Upper lobe of left lung (tissue), 4 donors: ENCODE measurements at regions not wholly inside any gene's neighbourhood (a gene's known extent, or its start where the extent isn't known, plus 50 kb on each side); places are given as distances from the start of the nearest gene placed in this dataset.

Source experiments
- EP300 ChIP-seq, 4 donors: sonication (generic); formaldehyde crosslinking; IDR thresholded peaks; one replicate each; pipeline ENCODE4 v1.5.1; 2017; ENCODE audit warnings: antibody characterized with exemption in 4 of 4, control low read depth in 2 of 4
- POLR2A ChIP-seq, 4 donors: fragments of 450-650 bp; IDR thresholded peaks; one replicate each; pipeline ENCODE4 v1.5.1; 2016 to 2017; ENCODE audit warnings: antibody characterized with exemption in 4 of 4, mild to moderate bottlenecking in 2 of 4
- POLR2AphosphoS5 ChIP-seq, 2 donors: sonication (generic); formaldehyde crosslinking; IDR thresholded peaks; one replicate each; pipeline ENCODE4 v1.5.1; 2017; ENCODE audit warnings: antibody characterized with exemption in 2 of 2
- TF ChIP-seq, protein P1 (sequence below), 6 experiments: fragments of 450-650 bp in 4 of 6; fragments of 200-600 bp in 2 of 6; sonication (generic) in 2 of 6; IDR thresholded peaks; one replicate each; pipeline ENCODE4 v1.5.1; 2016 to 2019; ENCODE audit warnings: antibody characterized with exemption in 6 of 6

DNA sequence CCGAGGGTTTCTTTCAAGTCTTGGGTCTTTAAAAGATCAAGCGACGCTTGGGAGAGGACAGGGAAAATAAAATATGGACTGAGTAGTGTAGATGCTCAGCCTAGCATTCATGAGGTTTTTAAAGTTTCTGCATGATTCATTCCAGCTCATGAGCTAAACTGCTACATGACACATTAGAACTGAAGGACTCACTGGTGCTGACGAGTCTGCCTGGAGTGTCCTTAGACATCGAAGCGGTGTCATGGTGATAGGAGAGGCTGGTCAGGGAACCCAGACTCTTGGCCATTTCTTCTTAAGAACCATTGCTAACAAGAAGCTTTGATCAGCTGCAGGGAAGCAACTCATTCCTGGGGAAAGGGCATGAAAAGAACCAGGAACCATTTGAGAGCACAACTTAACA lies 158.6 kb downstream of the TRIML1 start:
- TF ChIP-seq, protein P1, sequence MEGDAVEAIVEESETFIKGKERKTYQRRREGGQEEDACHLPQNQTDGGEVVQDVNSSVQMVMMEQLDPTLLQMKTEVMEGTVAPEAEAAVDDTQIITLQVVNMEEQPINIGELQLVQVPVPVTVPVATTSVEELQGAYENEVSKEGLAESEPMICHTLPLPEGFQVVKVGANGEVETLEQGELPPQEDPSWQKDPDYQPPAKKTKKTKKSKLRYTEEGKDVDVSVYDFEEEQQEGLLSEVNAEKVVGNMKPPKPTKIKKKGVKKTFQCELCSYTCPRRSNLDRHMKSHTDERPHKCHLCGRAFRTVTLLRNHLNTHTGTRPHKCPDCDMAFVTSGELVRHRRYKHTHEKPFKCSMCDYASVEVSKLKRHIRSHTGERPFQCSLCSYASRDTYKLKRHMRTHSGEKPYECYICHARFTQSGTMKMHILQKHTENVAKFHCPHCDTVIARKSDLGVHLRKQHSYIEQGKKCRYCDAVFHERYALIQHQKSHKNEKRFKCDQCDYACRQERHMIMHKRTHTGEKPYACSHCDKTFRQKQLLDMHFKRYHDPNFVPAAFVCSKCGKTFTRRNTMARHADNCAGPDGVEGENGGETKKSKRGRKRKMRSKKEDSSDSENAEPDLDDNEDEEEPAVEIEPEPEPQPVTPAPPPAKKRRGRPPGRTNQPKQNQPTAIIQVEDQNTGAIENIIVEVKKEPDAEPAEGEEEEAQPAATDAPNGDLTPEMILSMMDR (IDR thresholded peaks at IDR 0.05) = no peak
- no peak for TF ChIP-seq POLR2A (IDR thresholded peaks at IDR 0.05)
- TF ChIP-seq POLR2AphosphoS5 (IDR thresholded peaks at IDR 0.05) = no peak
- no peak for TF ChIP-seq EP300 (IDR thresholded peaks at IDR 0.05)
